Effector CD4-positive, alpha-beta T cell (primary cell): ENCODE measurements at regions not wholly inside any gene's neighbourhood (a gene's known extent, or its start where the extent isn't known, plus 50 kb on each side); places are given as distances from the start of the nearest gene placed in this dataset.
"Not testable (repeated sequence)": the region's sequence is repeated elsewhere in the genome, so short reads cannot be mapped to it uniquely, and the experiment has no call there.

Experiments used
- DNase-seq: peaks from one replicate; pipeline ENCODE4 v3.0.0-alpha.2; 2020

DNA sequence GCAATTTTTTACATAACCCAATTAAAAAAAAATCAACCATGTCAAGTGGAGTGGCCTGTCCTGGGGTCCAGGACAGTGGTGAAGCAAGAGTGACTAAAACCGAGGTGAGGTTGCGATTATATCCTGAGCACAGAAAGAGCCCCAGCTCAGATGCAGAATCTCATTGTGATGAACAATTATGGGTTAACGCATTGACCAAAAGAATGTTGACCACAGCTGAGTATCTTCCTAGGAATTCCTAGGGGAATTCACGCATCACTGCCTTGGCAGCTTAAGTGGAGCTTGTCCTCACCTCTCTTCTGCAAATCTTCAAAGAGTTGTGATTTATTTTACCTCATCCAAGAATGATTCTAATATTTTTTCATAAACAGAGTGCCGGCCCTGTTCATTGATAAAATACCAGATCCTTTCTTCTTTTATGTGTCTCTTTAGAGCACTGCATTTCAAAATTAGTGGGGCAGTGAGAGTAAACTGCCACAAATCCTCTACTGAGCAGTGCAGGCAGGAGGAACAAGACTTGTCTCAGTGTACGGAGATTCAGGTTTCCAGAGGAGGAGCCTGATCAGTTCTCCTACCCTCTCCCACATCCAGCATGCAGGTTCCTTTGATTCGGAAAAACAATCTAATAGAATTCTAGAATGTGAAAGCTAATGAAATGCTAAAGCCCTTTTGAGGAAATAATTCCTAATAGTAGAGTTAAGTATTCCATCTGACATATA lies 60.1 kb upstream of the ZNF184 start:
- DNase-seq: no peak

GRCh38 chr6:27531772-27532459 lies 59.0 kb upstream of the ZNF184 start:
- no peak for DNase-seq

- DNase-seq: not testable (repeated sequence)
Measured at GRCh38 chr6:27529796-27530195, 56.9 kb upstream of the ZNF184 start.

DNA sequence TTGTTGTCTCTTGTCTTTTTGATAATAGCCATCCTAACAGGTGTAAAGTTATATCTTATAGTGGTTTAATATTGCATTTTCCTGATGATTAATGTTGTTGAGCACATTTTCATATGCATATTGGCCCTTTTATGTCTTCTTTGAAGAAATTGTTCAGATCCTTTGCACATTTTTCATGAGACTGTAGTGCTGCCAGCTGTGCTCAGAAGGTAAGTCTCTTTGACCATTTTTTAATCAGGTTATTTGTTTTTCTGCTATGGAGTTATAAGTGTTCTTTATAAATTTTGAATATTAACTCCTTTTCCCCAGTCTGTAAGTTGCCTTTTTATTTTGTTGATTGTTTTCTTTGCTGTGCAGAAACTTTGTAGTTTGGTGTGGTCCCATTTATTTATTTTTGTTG lies 55.8 kb upstream of the ZNF184 start:
- no peak for DNase-seq
